Activated CD4-positive, alpha-beta T cell treated with anti-CD3 and anti-CD28 coated beads for 4 hours (primary cell): ENCODE measurements at regions not wholly inside any gene's neighbourhood (a gene's known extent, or its start where the extent isn't known, plus 50 kb on each side); places are given as distances from the start of the nearest gene placed in this dataset.

ENCODE experiments used
- DNase-seq, 2 donors: peaks; one replicate each; pipeline ENCODE4 v3.0.0-alpha.2; 2020

GRCh38 chr15:99511866-99512661, 53.7 kb upstream of the MEF2A start:
- DNase-seq, result no peak

- DNase-seq, result no peak
Measured at GRCh38 chr15:99514306-99514705, 51.5 kb upstream of the MEF2A start.
